GM12878 (cell line): ENCODE measurements at regions not wholly inside any gene's neighbourhood (a gene's known extent, or its start where the extent isn't known, plus 50 kb on each side); places are given as distances from the start of the nearest gene placed in this dataset.

Experiments used
- JUND ChIP-seq: IDR thresholded peaks from 2 replicates; pipeline ENCODE4 v1.6.1; 2012; ENCODE audit warnings: low read depth, mild to moderate bottlenecking, low read length, improper control_type of control experiment, moderate library complexity
- YY1 ChIP-seq: IDR thresholded peaks from 2 replicates; pipeline ENCODE4 v1.6.1; 2011; ENCODE audit warnings: low read depth, mild to moderate bottlenecking, low read length

- TF ChIP-seq JUND: no peak
- no peak for TF ChIP-seq YY1
Measured at GRCh38 chrX:99073551-99073950, 1336.5 kb downstream of the PCDH19 start.
